Mucosa of descending colon (tissue), 3 donors: ENCODE measurements at regions not wholly inside any gene's neighbourhood (a gene's known extent, or its start where the extent isn't known, plus 50 kb on each side); places are given as distances from the start of the nearest gene placed in this dataset.
A peak's percentile ranks its signal among the peaks of the same experiment; 100 is the strongest.

ENCODE experiments used
- ATAC-seq: fragments of 200-7000 bp; cut with Tn5 transposase; one replicate; pipeline ENCODE4 v1.9.1; 2020; ENCODE audit warnings: mild to moderate bottlenecking, moderate library complexity
- DNase-seq, 3 donors: peaks; one replicate each; pipeline ENCODE4 v3.0.0-alpha.2; 2020
- H3K36me3 ChIP-seq: fragments of 200-600 bp; one replicate; pipeline ENCODE4 v1.8.0; 2021; ENCODE audit warnings: low read depth, mild to moderate bottlenecking
- H3K4me1 ChIP-seq: fragments of 200-600 bp; one replicate; pipeline ENCODE4 v1.8.0; 2021; ENCODE audit warnings: low read depth, mild to moderate bottlenecking
- H3K4me3 ChIP-seq: fragments of 200-600 bp; one replicate; pipeline ENCODE4 v1.8.0; 2021; ENCODE audit warnings: mild to moderate bottlenecking
- H3K9me3 ChIP-seq: fragments of 200-600 bp; one replicate; pipeline ENCODE4 v1.8.0; 2021; ENCODE audit warnings: mild to moderate bottlenecking
- CTCF ChIP-seq: fragments of 200-600 bp; IDR thresholded peaks from one replicate; pipeline ENCODE4 v1.8.0; 2022; ENCODE audit warnings: antibody characterized with exemption, mild to moderate bottlenecking
- intact Hi-C, 2 donors: fragments of 100-400 bp; cut with DNase I in 1 of 2; cut with micrococcal nuclease in 1 of 2; formaldehyde crosslinking; loops; one replicate each; pipeline versions ENCODE4 v1.11.0 to v1.11.1; 2022; cut with DNase I, micrococcal nuclease
- donor health status: DM: no; HTN: no; CAD: no; lungs with moderate emphysema.
- donor health status: DM: no; HTN: no; CAD: no.
- donor health status: DM: no; HTN: yes; CAD: no.

GRCh38 chr19:32223106-32223505 lies 122.3 kb upstream of the ZNF507 start:
- ATAC-seq (no peak), DNase-seq (no peak)
- H3K36me3 ChIP-seq, result no peaks in the 10 kb centered on the region
- H3K4me3 ChIP-seq, result no peak overlapping the region
- intact Hi-C loops, result loop anchor here in 1 of 2 donors (10.0 kb wide), 1 partner anchor 1538 kb away; no protein-coding TSS in a partner anchor
- no peaks in the 10 kb centered on the region for H3K9me3 ChIP-seq
- TF ChIP-seq CTCF, result no peak
- no peaks in the 10 kb centered on the region for H3K4me1 ChIP-seq

GRCh38 chr19:32223595-32224370 lies 121.6 kb upstream of the ZNF507 start:
- ATAC-seq, result no peak
- intact Hi-C loops, result loop anchor here in 1 of 2 donors (10.0 kb wide), 1 partner anchor 1539 kb away; no protein-coding TSS in a partner anchor

DNA sequence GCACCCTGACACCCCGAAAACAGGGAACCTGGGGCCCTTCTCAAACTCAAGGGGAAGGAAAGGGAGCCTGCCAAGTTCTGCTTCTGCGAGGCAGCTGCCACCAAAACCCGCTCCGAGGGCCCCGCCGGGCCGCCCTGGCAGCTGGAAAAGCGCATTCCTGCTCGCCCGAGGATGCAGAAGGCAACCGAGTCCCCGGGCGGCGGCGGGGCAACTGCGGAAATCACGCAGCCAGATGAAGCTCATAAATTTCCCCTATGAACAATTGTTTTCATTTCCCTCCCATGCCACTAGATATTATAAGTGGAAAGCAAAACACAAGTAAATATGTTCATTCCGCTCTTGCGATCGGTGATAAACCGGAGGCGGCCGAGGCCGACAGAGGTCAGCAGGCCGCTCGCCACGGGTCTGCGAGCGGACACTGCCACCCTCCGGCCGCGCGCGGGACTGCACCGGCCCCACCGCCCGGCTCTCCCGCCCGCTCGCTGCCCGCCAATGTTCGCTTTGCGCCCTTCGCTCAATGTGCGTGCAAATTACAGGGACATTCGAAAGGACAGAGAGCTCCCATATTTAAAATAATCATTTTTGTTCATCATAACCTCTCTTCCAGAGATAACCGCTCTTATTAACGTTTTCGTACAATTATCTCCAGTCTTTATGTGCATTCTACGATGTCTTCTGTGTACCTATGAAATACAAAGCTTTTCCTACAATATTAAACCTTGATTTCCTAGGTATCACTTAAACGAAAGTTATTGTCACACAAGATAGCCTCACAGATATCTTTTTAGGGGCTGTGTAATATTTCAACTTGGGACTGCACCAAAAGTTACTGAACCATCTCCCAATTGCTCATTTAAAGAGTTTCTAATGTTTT lies 120.8 kb upstream of the ZNF507 start:
- peak; percentile 99 for TF ChIP-seq CTCF
- H3K4me1 ChIP-seq, result no peaks in the 10 kb centered on the region
- H3K4me3 ChIP-seq, result no peak overlapping the region
- DNase-seq (peak in 2 of 3 donors; percentile 64 to 74), ATAC-seq (peak; percentile 95)
- no peaks in the 10 kb centered on the region for H3K36me3 ChIP-seq
- intact Hi-C loops, result loop anchor here in 1 of 2 donors (10.0 kb wide), 1 partner anchor 1540 kb away; no protein-coding TSS in a partner anchor
- no peaks in the 10 kb centered on the region for H3K9me3 ChIP-seq

More at GRCh38 chr19:32223595-32224370, 121.6 kb upstream of the ZNF507 start:
- no peak for TF ChIP-seq CTCF
- Histone ChIP-seq H3K9me3 (no peaks in the 10 kb centered on the region), H3K4me1 (no peaks in the 10 kb centered on the region), H3K36me3 (no peaks in the 10 kb centered on the region), H3K4me3 (no peak overlapping the region)
- DNase-seq, result no peak

GRCh38 chr19:32227561-32228165 lies 117.7 kb upstream of the ZNF507 start:
- no peak overlapping the region for H3K4me3 ChIP-seq
- H3K36me3 ChIP-seq, result no peaks in the 10 kb centered on the region
- H3K4me1 ChIP-seq, result no peaks in the 10 kb centered on the region
- intact Hi-C loops, result loop anchor here in 1 of 2 donors (10.0 kb wide), 1 partner anchor 1543 kb away; no protein-coding TSS in a partner anchor
- ATAC-seq (no peak), DNase-seq (no peak)
- TF ChIP-seq CTCF, result no peak
- H3K9me3 ChIP-seq, result no peaks in the 10 kb centered on the region

GRCh38 chr19:32230441-32230840 lies 115.0 kb upstream of the ZNF507 start:
- Histone ChIP-seq H3K4me1 (no peaks in the 10 kb centered on the region), H3K9me3 (no peaks in the 10 kb centered on the region), H3K36me3 (no peaks in the 10 kb centered on the region), H3K4me3 (no peak overlapping the region)
- ATAC-seq, result no peak
- intact Hi-C loops, result loop anchor here in 1 of 2 donors (10.0 kb wide), 1 partner anchor 1446 kb away; no protein-coding TSS in a partner anchor
- no peak for DNase-seq
- TF ChIP-seq CTCF, result no peak
